Activated CD4-positive, alpha-beta T cell treated with anti-CD3 and anti-CD28 coated beads for 36 hours (primary cell): ENCODE measurements at regions not wholly inside any gene's neighbourhood (a gene's known extent, or its start where the extent isn't known, plus 50 kb on each side); places are given as distances from the start of the nearest gene placed in this dataset.
"Not testable (repeated sequence)": the region's sequence is repeated elsewhere in the genome, so short reads cannot be mapped to it uniquely, and the experiment has no call there.

ENCODE experiments used
- ATAC-seq: fragments of 200-7000 bp; cut with Tn5 transposase; one replicate; pipeline ENCODE4 v1.10.0; 2021; ENCODE audit warnings: mild to moderate bottlenecking, moderate library complexity
- CTCF ChIA-PET: fragments of 350-600 bp; sonication (Branson Sonifier 250); formaldehyde crosslinking; loops from one replicate; lab custom pipeline; 2021; ENCODE audit warnings: antibody characterized with exemption; lab: Charles Lee
- POLR2A ChIA-PET: fragments of 350-600 bp; sonication (Branson Sonifier 250); formaldehyde crosslinking; loops from one replicate; lab custom pipeline; 2021; ENCODE audit warnings: antibody characterized with exemption, inconsistent platforms; lab: Charles Lee
- DNase-seq: peaks from one replicate; pipeline ENCODE4 v3.0.0-alpha.2; 2020
- H3K27ac Mint-ChIP-seq: one replicate; pipeline ENCODE4 v1.8.0; 2021; ENCODE audit warnings: mixed read lengths
- H3K27me3 Mint-ChIP-seq: one replicate; pipeline ENCODE4 v1.8.0; 2021; ENCODE audit warnings: mixed read lengths
- H3K36me3 Mint-ChIP-seq: one replicate; pipeline ENCODE4 v1.8.0; 2021; ENCODE audit warnings: low read depth, mixed read lengths
- H3K4me1 Mint-ChIP-seq: one replicate; pipeline ENCODE4 v1.8.0; 2021; ENCODE audit warnings: mixed read lengths
- H3K4me3 Mint-ChIP-seq: one replicate; pipeline ENCODE4 v1.8.0; 2021; ENCODE audit warnings: mild to moderate bottlenecking, moderate library complexity, mixed read lengths
- H3K9me3 Mint-ChIP-seq: one replicate; pipeline ENCODE4 v1.8.0; 2021; ENCODE audit warnings: low read depth, mixed read lengths
- intact Hi-C, 2 experiments: fragments of 100-400 bp; cut with DNase I in 1 of 2; cut with micrococcal nuclease in 1 of 2; formaldehyde crosslinking; loops; one replicate each; pipeline versions ENCODE4 v1.14.2 to v1.15.1; 2022 to 2024; cut with DNase I, micrococcal nuclease

GRCh38 chr7:131943646-131944045, 387.2 kb upstream of the PODXL start:
- Mint-ChIP-seq H3K9me3 (no peaks in the 10 kb centered on the region), H3K4me3 (no peak overlapping the region), H3K4me1 (no peaks in the 10 kb centered on the region), H3K27me3 (peaks cover 32% of the 10 kb centered on the region), H3K36me3 (no peaks in the 10 kb centered on the region), H3K27ac (no peak overlapping the region)
- POLR2A ChIA-PET: no interaction called here
- ATAC-seq: no peak
- intact Hi-C loops: no loop called here
- CTCF ChIA-PET: interaction anchor here (0.5 kb wide), 1 partner anchor 173 kb away, joined by 5 read pairs; no protein-coding TSS in a partner anchor
- no peak for DNase-seq

- Mint-ChIP-seq H3K4me1 (no peaks in the 10 kb centered on the region), H3K36me3 (no peaks in the 10 kb centered on the region), H3K27ac (no peak overlapping the region), H3K9me3 (no peaks in the 10 kb centered on the region), H3K4me3 (no peak overlapping the region), H3K27me3 (peaks cover 30% of the 10 kb centered on the region)
- intact Hi-C loops: no loop called here
- ChIA-PET POLR2A (no interaction called here), CTCF (interaction anchor here (0.5 kb wide), 1 partner anchor 172 kb away, joined by 5 read pairs; no protein-coding TSS in a partner anchor)
- no peak for DNase-seq
- no peak for ATAC-seq
These were observed 386.8 kb upstream of the PODXL start for GRCh38 chr7:131943211-131943610.

- POLR2A ChIA-PET: no interaction called here
- CTCF ChIA-PET: no interaction called here
- intact Hi-C loops: no loop called here
- no peaks in the 10 kb centered on the region for H3K4me1 Mint-ChIP-seq
- no peak overlapping the region for H3K4me3 Mint-ChIP-seq
- H3K36me3 Mint-ChIP-seq: no peaks in the 10 kb centered on the region
- DNase-seq (no peak), ATAC-seq (no peak)
- H3K9me3 Mint-ChIP-seq: no peaks in the 10 kb centered on the region
- peaks cover 27% of the 10 kb centered on the region for H3K27me3 Mint-ChIP-seq
- no peak overlapping the region for H3K27ac Mint-ChIP-seq
These were observed 386.1 kb upstream of the PODXL start for GRCh38 chr7:131942287-131943150.

GRCh38 chr7:131941291-131941690, 384.9 kb upstream of the PODXL start:
- ATAC-seq: no peak
- no peak for DNase-seq
- POLR2A ChIA-PET: no interaction called here
- peaks cover 24% of the 10 kb centered on the region for H3K27me3 Mint-ChIP-seq
- H3K36me3 Mint-ChIP-seq: no peaks in the 10 kb centered on the region
- CTCF ChIA-PET: no interaction called here
- no peak overlapping the region for H3K27ac Mint-ChIP-seq
- no peaks in the 10 kb centered on the region for H3K9me3 Mint-ChIP-seq
- H3K4me1 Mint-ChIP-seq: no peaks in the 10 kb centered on the region
- no peak overlapping the region for H3K4me3 Mint-ChIP-seq
- intact Hi-C loops: no loop called here

- ChIA-PET CTCF (no interaction called here), POLR2A (no interaction called here)
- intact Hi-C loops: no loop called here
- no peak overlapping the region for H3K4me3 Mint-ChIP-seq
- no peak overlapping the region for H3K27ac Mint-ChIP-seq
- H3K36me3 Mint-ChIP-seq: no peaks in the 10 kb centered on the region
- H3K27me3 Mint-ChIP-seq: peaks cover 21% of the 10 kb centered on the region
- no peaks in the 10 kb centered on the region for H3K9me3 Mint-ChIP-seq
- H3K4me1 Mint-ChIP-seq: no peaks in the 10 kb centered on the region
- ATAC-seq (no peak), DNase-seq (no peak)
These were observed 384.3 kb upstream of the PODXL start for GRCh38 chr7:131940621-131941165.

GRCh38 chr7:131938788-131939187, 382.4 kb upstream of the PODXL start:
- intact Hi-C loops, H3K36me3 Mint-ChIP-seq, H3K9me3 Mint-ChIP-seq, DNase-seq, POLR2A ChIA-PET, H3K4me3 Mint-ChIP-seq, H3K4me1 Mint-ChIP-seq, H3K27ac Mint-ChIP-seq, ATAC-seq: not testable (repeated sequence)
- CTCF ChIA-PET: interaction anchor here (1.1 kb wide), 1 partner anchor 105 kb away, joined by 4 read pairs; no protein-coding TSS in a partner anchor
- H3K27me3 Mint-ChIP-seq: peaks cover 14% of the 10 kb centered on the region

- no peak for DNase-seq
- ChIA-PET CTCF (no interaction called here), POLR2A (no interaction called here)
- no peaks in the 10 kb centered on the region for H3K4me1 Mint-ChIP-seq
- ATAC-seq: no peak
- no peaks in the 10 kb centered on the region for H3K36me3 Mint-ChIP-seq
- H3K9me3 Mint-ChIP-seq: no peaks in the 10 kb centered on the region
- H3K27me3 Mint-ChIP-seq: peaks cover 13% of the 10 kb centered on the region
- intact Hi-C loops: no loop called here
- H3K4me3 Mint-ChIP-seq: no peak overlapping the region
- H3K27ac Mint-ChIP-seq: no peak overlapping the region
These were observed 381.4 kb upstream of the PODXL start for GRCh38 chr7:131937868-131938267.

- ChIA-PET CTCF (no interaction called here), POLR2A (no interaction called here)
- Mint-ChIP-seq H3K36me3 (no peaks in the 10 kb centered on the region), H3K4me3 (no peak overlapping the region), H3K27ac (no peak overlapping the region), H3K27me3 (peaks cover 11% of the 10 kb centered on the region), H3K4me1 (no peaks in the 10 kb centered on the region), H3K9me3 (no peaks in the 10 kb centered on the region)
- ATAC-seq (no peak), DNase-seq (no peak)
- intact Hi-C loops: no loop called here
These were observed 378.8 kb upstream of the PODXL start for GRCh38 chr7:131935180-131935579.

- ChIA-PET CTCF (no interaction called here), POLR2A (no interaction called here)
- Mint-ChIP-seq H3K9me3 (no peaks in the 10 kb centered on the region), H3K27ac (no peak overlapping the region), H3K4me3 (no peak overlapping the region), H3K36me3 (no peaks in the 10 kb centered on the region), H3K4me1 (no peaks in the 10 kb centered on the region), H3K27me3 (peaks cover 11% of the 10 kb centered on the region)
- intact Hi-C loops: no loop called here
- DNase-seq (no peak), ATAC-seq (no peak)
These were observed 378.0 kb upstream of the PODXL start for GRCh38 chr7:131934452-131934851.

GRCh38 chr7:131933751-131934289, 377.4 kb upstream of the PODXL start:
- no peaks in the 10 kb centered on the region for H3K9me3 Mint-ChIP-seq
- H3K36me3 Mint-ChIP-seq: no peaks in the 10 kb centered on the region
- intact Hi-C loops: no loop called here
- H3K4me1 Mint-ChIP-seq: no peaks in the 10 kb centered on the region
- H3K4me3 Mint-ChIP-seq: no peak overlapping the region
- POLR2A ChIA-PET: no interaction called here
- DNase-seq: no peak
- peaks cover 11% of the 10 kb centered on the region for H3K27me3 Mint-ChIP-seq
- no peak overlapping the region for H3K27ac Mint-ChIP-seq
- CTCF ChIA-PET: no interaction called here
- no peak for ATAC-seq

GRCh38 chr7:131933219-131933618, 376.8 kb upstream of the PODXL start:
- H3K4me3 Mint-ChIP-seq, intact Hi-C loops, H3K27ac Mint-ChIP-seq, CTCF ChIA-PET, ATAC-seq, H3K9me3 Mint-ChIP-seq, DNase-seq, H3K36me3 Mint-ChIP-seq, H3K4me1 Mint-ChIP-seq, POLR2A ChIA-PET: not testable (repeated sequence)
- H3K27me3 Mint-ChIP-seq: peaks cover 14% of the 10 kb centered on the region

GRCh38 chr7:131932271-131932670, 375.8 kb upstream of the PODXL start:
- POLR2A ChIA-PET: no interaction called here
- DNase-seq: no peak
- ATAC-seq: no peak
- CTCF ChIA-PET: no interaction called here
- no peaks in the 10 kb centered on the region for H3K9me3 Mint-ChIP-seq
- H3K27me3 Mint-ChIP-seq: peaks cover 14% of the 10 kb centered on the region
- intact Hi-C loops: no loop called here
- no peaks in the 10 kb centered on the region for H3K4me1 Mint-ChIP-seq
- no peaks in the 10 kb centered on the region for H3K36me3 Mint-ChIP-seq
- H3K27ac Mint-ChIP-seq: no peak overlapping the region
- no peak overlapping the region for H3K4me3 Mint-ChIP-seq
